Activated CD8-positive, alpha-beta memory T cell treated with anti-CD3 and anti-CD28 coated beads, Interleukin-2, amount 50 U/mL, for 4 hours (primary cell): ENCODE measurements at regions not wholly inside any gene's neighbourhood (a gene's known extent, or its start where the extent isn't known, plus 50 kb on each side); places are given as distances from the start of the nearest gene placed in this dataset.

Experiments
- DNase-seq: peaks from one replicate; pipeline ENCODE4 v3.0.0-alpha.2; 2020

- DNase-seq = no peak
Measured at GRCh38 chr20:53712212-53712977, 118.8 kb upstream of the ZNF217 start.

- DNase-seq = no peak
Measured at GRCh38 chr20:53711333-53712211, 117.9 kb upstream of the ZNF217 start.

GRCh38 chr20:53708129-53708968 lies 114.7 kb upstream of the ZNF217 start:
- peak; percentile 25 for DNase-seq

GRCh38 chr20:53707371-53708055 lies 113.9 kb upstream of the ZNF217 start:
- DNase-seq = no peak

- DNase-seq = no peak
Measured at GRCh38 chr20:53706466-53707370, 113.1 kb upstream of the ZNF217 start.

GRCh38 chr20:53706008-53706465 lies 112.4 kb upstream of the ZNF217 start:
- no peak for DNase-seq

GRCh38 chr20:53702617-53703016 lies 109.0 kb upstream of the ZNF217 start:
- DNase-seq = no peak

- no peak for DNase-seq
Measured at GRCh38 chr20:53699906-53700305, 106.3 kb upstream of the ZNF217 start.

- DNase-seq = no peak
Measured at GRCh38 chr20:53699085-53699674, 105.5 kb upstream of the ZNF217 start.

GRCh38 chr20:53698371-53698978 lies 104.8 kb upstream of the ZNF217 start:
- DNase-seq = no peak

- no peak for DNase-seq
Measured at GRCh38 chr20:53695797-53696527, 102.3 kb upstream of the ZNF217 start.

- no peak for DNase-seq
Measured at GRCh38 chr20:53693262-53693871, 99.7 kb upstream of the ZNF217 start.

GRCh38 chr20:53692465-53693067 lies 98.9 kb upstream of the ZNF217 start:
- no peak for DNase-seq

GRCh38 chr20:53691811-53692192 lies 98.2 kb upstream of the ZNF217 start:
- no peak for DNase-seq

- DNase-seq = no peak
Measured at GRCh38 chr20:53691060-53691810, 97.6 kb upstream of the ZNF217 start.

GRCh38 chr20:53688085-53688484 lies 94.4 kb upstream of the ZNF217 start:
- no peak for DNase-seq

GRCh38 chr20:53685070-53685595 lies 91.5 kb upstream of the ZNF217 start:
- DNase-seq = no peak

- DNase-seq = no peak
Measured at GRCh38 chr20:53683506-53683905, 89.9 kb upstream of the ZNF217 start.
